WTC11 (cell line): ENCODE measurements at regions not wholly inside any gene's neighbourhood (a gene's known extent, or its start where the extent isn't known, plus 50 kb on each side); places are given as distances from the start of the nearest gene placed in this dataset.
A peak's percentile ranks its signal among the peaks of the same experiment; 100 is the strongest.

Experiments used
- ATAC-seq: fragments of 200-7000 bp; cut with Tn5 transposase; 2 replicates; pipeline ENCODE4 v1.10.0; 2021; ENCODE audit warnings: mild to moderate bottlenecking, moderate library complexity
- CTCF ChIA-PET: fragments of 300-600 bp; sonication (Branson Sonifier 250); formaldehyde crosslinking; loops from one replicate; lab custom pipeline; 2021; ENCODE audit warnings: antibody characterized with exemption; lab: Charles Lee
- POLR2A ChIA-PET: fragments of 350-600 bp; sonication (Branson Sonifier 250); formaldehyde crosslinking; loops from one replicate; lab custom pipeline; 2021; ENCODE audit warnings: antibody characterized with exemption; lab: Charles Lee
- DNase-seq: peaks from one replicate; pipeline ENCODE4 v3.0.0; 2021; ENCODE audit warnings: low spot score
- H3K27ac Mint-ChIP-seq: 2 replicates; pipeline ENCODE4 v1.8.0; 2021; ENCODE audit warnings: mixed read lengths
- H3K27me3 Mint-ChIP-seq: 2 replicates; pipeline ENCODE4 v1.8.0; 2021; ENCODE audit warnings: low read depth, mild to moderate bottlenecking, moderate library complexity, mixed read lengths
- H3K36me3 Mint-ChIP-seq: 2 replicates; pipeline ENCODE4 v1.8.0; 2021; ENCODE audit warnings: mixed read lengths
- H3K4me1 Mint-ChIP-seq: 2 replicates; pipeline ENCODE4 v1.8.0; 2022; ENCODE audit warnings: mixed read lengths
- H3K4me3 Mint-ChIP-seq: 2 replicates; pipeline ENCODE4 v1.8.0; 2021; ENCODE audit warnings: mild to moderate bottlenecking, moderate library complexity, mixed read lengths
- H3K9me3 Mint-ChIP-seq: 2 replicates; pipeline ENCODE4 v1.8.0; 2021; ENCODE audit warnings: mixed read lengths
- ATF1 ChIP-seq: sonication (generic); formaldehyde crosslinking; IDR thresholded peaks from 2 replicates; pipeline ENCODE4 v1.8.1; 2023; ENCODE audit warnings: mild to moderate bottlenecking, moderate library complexity, missing genetic modification reagents
- CBFB ChIP-seq: sonication (generic); formaldehyde crosslinking; IDR thresholded peaks from 2 replicates; pipeline ENCODE4 v1.8.1; 2022; ENCODE audit warnings: mild to moderate bottlenecking, low read depth, missing genetic modification reagents
- GRHL2 ChIP-seq: fragments of 250-450 bp; sonication (Bioruptor Pico); IDR thresholded peaks from 2 replicates; pipeline ENCODE4 v1.8.0; 2022; ENCODE audit warnings: mild to moderate bottlenecking, moderate library complexity; ENCODE audit not compliant: insufficient replicate concordance, severe bottlenecking
- GTF2I ChIP-seq: fragments of 250-450 bp; sonication (Bioruptor Pico); conservative IDR thresholded peaks from 2 replicates; pipeline ENCODE4 v1.4.0; 2021; ENCODE audit warnings: mild to moderate bottlenecking
- HMGA2 ChIP-seq: fragments of 250-450 bp; sonication (Bioruptor Pico); IDR thresholded peaks from 2 replicates; pipeline ENCODE4 v1.4.0; 2021; ENCODE audit warnings: mild to moderate bottlenecking, moderate library complexity
- JUN ChIP-seq: sonication (generic); formaldehyde crosslinking; IDR thresholded peaks from 2 replicates; pipeline ENCODE4 v1.8.0; 2023; ENCODE audit warnings: mild to moderate bottlenecking, missing genetic modification reagents
- MXD4 ChIP-seq: fragments of 250-450 bp; sonication (Bioruptor Pico); IDR thresholded peaks from 2 replicates; pipeline ENCODE4 v1.8.0; 2021; ENCODE audit warnings: mild to moderate bottlenecking, moderate library complexity, borderline replicate concordance
- NFATC4 ChIP-seq: fragments of 250-450 bp; sonication (Bioruptor Pico); IDR thresholded peaks from 2 replicates; pipeline ENCODE4 v1.9.0; 2021; ENCODE audit warnings: mild to moderate bottlenecking
- RELA ChIP-seq: sonication (generic); formaldehyde crosslinking; IDR thresholded peaks from 2 replicates; pipeline ENCODE4 v1.8.1; 2022; ENCODE audit warnings: missing genetic modification reagents, mild to moderate bottlenecking, borderline replicate concordance
- TP53 ChIP-seq: sonication (generic); formaldehyde crosslinking; IDR thresholded peaks from 2 replicates; pipeline ENCODE4 v1.8.1; 2023; ENCODE audit warnings: mild to moderate bottlenecking, missing genetic modification reagents
- ZNF138 ChIP-seq: sonication (generic); formaldehyde crosslinking; conservative IDR thresholded peaks from 2 replicates; pipeline ENCODE4 v1.8.1; 2022; ENCODE audit warnings: mild to moderate bottlenecking, moderate library complexity, missing genetic modification reagents
- ZNF396 ChIP-seq: fragments of 250-450 bp; sonication (Bioruptor Pico); IDR thresholded peaks from 2 replicates; pipeline ENCODE4 v1.8.0; 2021; ENCODE audit warnings: mild to moderate bottlenecking, moderate library complexity, borderline replicate concordance
- ZNF416 ChIP-seq: fragments of 250-450 bp; sonication (Bioruptor Pico); IDR thresholded peaks from 2 replicates; pipeline ENCODE4 v1.9.0; 2021; ENCODE audit warnings: mild to moderate bottlenecking, inconsistent platforms
- TF ChIP-seq, protein P1 (sequence below): sonication (generic); formaldehyde crosslinking; IDR thresholded peaks from 2 replicates; pipeline ENCODE4 v1.8.0; 2022; ENCODE audit warnings: mild to moderate bottlenecking, missing genetic modification reagents
- TF ChIP-seq, protein P2 (sequence below): sonication (generic); formaldehyde crosslinking; IDR thresholded peaks from 2 replicates; pipeline ENCODE4 v1.8.1; 2023; ENCODE audit warnings: mild to moderate bottlenecking, missing genetic modification reagents
- TF ChIP-seq, protein P3 (sequence below): sonication (generic); formaldehyde crosslinking; IDR thresholded peaks from 2 replicates; pipeline ENCODE4 v1.8.1; 2022; ENCODE audit warnings: low read depth, mild to moderate bottlenecking, moderate library complexity, missing genetic modification reagents, borderline replicate concordance
- TF ChIP-seq, protein P4 (sequence below): sonication (generic); formaldehyde crosslinking; IDR thresholded peaks from 2 replicates; pipeline ENCODE4 v1.8.1; 2023; ENCODE audit warnings: mild to moderate bottlenecking, missing genetic modification reagents
- TF ChIP-seq, protein P5 (sequence below): fragments of 250-450 bp; sonication (Bioruptor Pico); IDR thresholded peaks from 2 replicates; pipeline ENCODE4 v1.9.0; 2021; ENCODE audit warnings: mild to moderate bottlenecking
- TF ChIP-seq, protein P6 (sequence below): fragments of 200-600 bp; IDR thresholded peaks from 2 replicates; pipeline ENCODE4 v1.8.0; 2022; ENCODE audit warnings: antibody characterized with exemption
- TF ChIP-seq, protein P7 (sequence below): fragments of 250-450 bp; sonication (Bioruptor Pico); IDR thresholded peaks from 2 replicates; pipeline ENCODE4 v1.9.0; 2021; ENCODE audit warnings: moderate library complexity, mild to moderate bottlenecking, inconsistent platforms, borderline replicate concordance
- TF ChIP-seq, protein P8 (sequence below): fragments of 250-450 bp; sonication (Bioruptor Pico); IDR thresholded peaks from 2 replicates; pipeline ENCODE4 v1.9.0; 2021; ENCODE audit warnings: mild to moderate bottlenecking

DNA sequence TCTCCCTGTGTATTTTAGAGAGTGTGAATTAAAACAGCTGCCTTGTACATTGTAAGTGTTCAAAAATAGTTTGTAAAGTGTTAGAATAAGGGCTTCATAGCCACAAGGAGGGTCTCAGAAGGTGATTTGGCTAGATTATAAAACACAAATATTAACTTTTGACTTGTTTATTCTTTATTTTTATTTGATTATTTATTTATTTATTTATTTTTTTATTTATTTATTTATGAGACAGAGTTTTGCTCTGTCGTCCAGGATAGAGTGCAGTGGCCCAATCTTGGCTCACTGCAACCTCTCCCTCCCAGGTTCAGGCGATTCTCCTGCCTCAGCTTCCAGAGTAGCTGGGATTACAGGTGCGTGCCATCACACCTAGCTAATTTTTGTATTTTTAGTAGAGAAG, 111.5 kb upstream of the RBFOX1 start:
- peaks cover 25% of the 10 kb centered on the region for H3K27me3 Mint-ChIP-seq
- no peak overlapping the region for H3K4me3 Mint-ChIP-seq
- no peak overlapping the region for H3K27ac Mint-ChIP-seq
- H3K9me3 Mint-ChIP-seq: peaks cover 83% of the 10 kb centered on the region
- no peaks in the 10 kb centered on the region for H3K4me1 Mint-ChIP-seq
- no peak for DNase-seq
- peaks cover 78% of the 10 kb centered on the region for H3K36me3 Mint-ChIP-seq
- ChIA-PET CTCF (no interaction called here), POLR2A (no interaction called here)
- TF ChIP-seq CBFB (CRISPR knock-in tag) (no peak), HMGA2 (CRISPR knock-in tag) (peak; percentile 85), NFATC4 (CRISPR knock-in tag) (no peak)
- no peak for ATAC-seq

DNA sequence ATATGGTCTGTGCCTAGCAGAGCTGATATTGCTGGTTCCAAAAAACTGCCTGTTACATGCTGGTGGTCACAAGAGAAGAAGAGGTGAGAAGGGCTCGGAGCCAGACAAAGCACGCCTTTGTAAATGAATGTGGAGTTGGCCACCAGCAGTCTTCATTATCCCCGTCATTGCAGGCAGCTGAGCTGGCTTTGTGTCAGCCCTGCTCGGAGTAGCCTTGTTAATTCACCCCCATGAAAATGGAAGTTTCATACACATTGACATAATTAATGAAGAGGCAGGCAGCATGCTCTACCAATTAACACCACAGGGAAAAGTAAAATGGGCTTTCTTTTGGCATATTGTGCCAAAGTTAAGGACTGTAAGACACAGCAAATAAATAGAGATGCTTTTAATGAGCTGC, 113.7 kb upstream of the RBFOX1 start:
- Mint-ChIP-seq H3K36me3 (peaks cover 84% of the 10 kb centered on the region), H3K4me1 (no peaks in the 10 kb centered on the region), H3K27me3 (peaks cover 31% of the 10 kb centered on the region), H3K27ac (no peak overlapping the region), H3K4me3 (no peak overlapping the region), H3K9me3 (peaks cover 87% of the 10 kb centered on the region)
- ATAC-seq (no peak), DNase-seq (no peak)
- TF ChIP-seq, protein P1, sequence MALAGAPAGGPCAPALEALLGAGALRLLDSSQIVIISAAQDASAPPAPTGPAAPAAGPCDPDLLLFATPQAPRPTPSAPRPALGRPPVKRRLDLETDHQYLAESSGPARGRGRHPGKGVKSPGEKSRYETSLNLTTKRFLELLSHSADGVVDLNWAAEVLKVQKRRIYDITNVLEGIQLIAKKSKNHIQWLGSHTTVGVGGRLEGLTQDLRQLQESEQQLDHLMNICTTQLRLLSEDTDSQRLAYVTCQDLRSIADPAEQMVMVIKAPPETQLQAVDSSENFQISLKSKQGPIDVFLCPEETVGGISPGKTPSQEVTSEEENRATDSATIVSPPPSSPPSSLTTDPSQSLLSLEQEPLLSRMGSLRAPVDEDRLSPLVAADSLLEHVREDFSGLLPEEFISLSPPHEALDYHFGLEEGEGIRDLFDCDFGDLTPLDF (CRISPR knock-in tag): no peak
- ChIA-PET CTCF (no interaction called here), POLR2A (no interaction called here)

DNA sequence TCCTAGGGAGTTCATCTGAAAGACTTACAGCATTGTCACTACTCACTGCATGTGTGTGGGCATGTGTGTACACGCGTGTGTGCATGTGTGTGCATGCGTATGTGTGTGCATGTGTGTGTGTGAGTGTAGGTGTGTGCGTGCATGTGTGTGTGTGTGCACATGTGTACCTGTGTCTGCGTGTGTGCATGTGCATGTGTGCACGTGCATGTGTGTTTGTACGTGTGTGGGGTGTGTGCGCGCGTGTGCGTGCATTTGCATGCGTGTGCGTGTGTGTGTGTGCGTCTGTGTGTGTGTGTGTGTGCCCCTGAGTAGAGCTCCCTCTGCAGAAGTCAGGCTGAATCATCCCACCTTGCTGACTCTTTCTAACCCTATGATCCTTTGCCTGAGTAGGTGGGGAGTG, 114.8 kb upstream of the RBFOX1 start:
- TF ChIP-seq NFATC4 (CRISPR knock-in tag): no peak
- no peak for TF ChIP-seq ATF1
- TF ChIP-seq MXD4 (CRISPR knock-in tag): no peak
- TF ChIP-seq, protein P2, sequence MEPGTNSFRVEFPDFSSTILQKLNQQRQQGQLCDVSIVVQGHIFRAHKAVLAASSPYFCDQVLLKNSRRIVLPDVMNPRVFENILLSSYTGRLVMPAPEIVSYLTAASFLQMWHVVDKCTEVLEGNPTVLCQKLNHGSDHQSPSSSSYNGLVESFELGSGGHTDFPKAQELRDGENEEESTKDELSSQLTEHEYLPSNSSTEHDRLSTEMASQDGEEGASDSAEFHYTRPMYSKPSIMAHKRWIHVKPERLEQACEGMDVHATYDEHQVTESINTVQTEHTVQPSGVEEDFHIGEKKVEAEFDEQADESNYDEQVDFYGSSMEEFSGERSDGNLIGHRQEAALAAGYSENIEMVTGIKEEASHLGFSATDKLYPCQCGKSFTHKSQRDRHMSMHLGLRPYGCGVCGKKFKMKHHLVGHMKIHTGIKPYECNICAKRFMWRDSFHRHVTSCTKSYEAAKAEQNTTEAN (CRISPR knock-in tag): no peak
- TF ChIP-seq, protein P3, sequence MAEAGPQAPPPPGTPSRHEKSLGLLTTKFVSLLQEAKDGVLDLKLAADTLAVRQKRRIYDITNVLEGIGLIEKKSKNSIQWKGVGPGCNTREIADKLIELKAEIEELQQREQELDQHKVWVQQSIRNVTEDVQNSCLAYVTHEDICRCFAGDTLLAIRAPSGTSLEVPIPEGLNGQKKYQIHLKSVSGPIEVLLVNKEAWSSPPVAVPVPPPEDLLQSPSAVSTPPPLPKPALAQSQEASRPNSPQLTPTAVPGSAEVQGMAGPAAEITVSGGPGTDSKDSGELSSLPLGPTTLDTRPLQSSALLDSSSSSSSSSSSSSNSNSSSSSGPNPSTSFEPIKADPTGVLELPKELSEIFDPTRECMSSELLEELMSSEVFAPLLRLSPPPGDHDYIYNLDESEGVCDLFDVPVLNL (CRISPR knock-in tag): no peak
- TF ChIP-seq, protein P4, sequence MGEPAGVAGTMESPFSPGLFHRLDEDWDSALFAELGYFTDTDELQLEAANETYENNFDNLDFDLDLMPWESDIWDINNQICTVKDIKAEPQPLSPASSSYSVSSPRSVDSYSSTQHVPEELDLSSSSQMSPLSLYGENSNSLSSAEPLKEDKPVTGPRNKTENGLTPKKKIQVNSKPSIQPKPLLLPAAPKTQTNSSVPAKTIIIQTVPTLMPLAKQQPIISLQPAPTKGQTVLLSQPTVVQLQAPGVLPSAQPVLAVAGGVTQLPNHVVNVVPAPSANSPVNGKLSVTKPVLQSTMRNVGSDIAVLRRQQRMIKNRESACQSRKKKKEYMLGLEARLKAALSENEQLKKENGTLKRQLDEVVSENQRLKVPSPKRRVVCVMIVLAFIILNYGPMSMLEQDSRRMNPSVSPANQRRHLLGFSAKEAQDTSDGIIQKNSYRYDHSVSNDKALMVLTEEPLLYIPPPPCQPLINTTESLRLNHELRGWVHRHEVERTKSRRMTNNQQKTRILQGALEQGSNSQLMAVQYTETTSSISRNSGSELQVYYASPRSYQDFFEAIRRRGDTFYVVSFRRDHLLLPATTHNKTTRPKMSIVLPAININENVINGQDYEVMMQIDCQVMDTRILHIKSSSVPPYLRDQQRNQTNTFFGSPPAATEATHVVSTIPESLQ (CRISPR knock-in tag): no peak
- no peak for TF ChIP-seq GTF2I (CRISPR knock-in tag)
- TF ChIP-seq ZNF416 (CRISPR knock-in tag): no peak
- TF ChIP-seq, protein P5, sequence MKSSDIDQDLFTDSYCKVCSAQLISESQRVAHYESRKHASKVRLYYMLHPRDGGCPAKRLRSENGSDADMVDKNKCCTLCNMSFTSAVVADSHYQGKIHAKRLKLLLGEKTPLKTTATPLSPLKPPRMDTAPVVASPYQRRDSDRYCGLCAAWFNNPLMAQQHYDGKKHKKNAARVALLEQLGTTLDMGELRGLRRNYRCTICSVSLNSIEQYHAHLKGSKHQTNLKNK: no peak
- no peak for TF ChIP-seq RELA
- no peak for TF ChIP-seq JUN (CRISPR knock-in tag)
- no peak for TF ChIP-seq GRHL2 (CRISPR knock-in tag)
- TF ChIP-seq ZNF138 (CRISPR knock-in tag): no peak
- TF ChIP-seq, protein P6, sequence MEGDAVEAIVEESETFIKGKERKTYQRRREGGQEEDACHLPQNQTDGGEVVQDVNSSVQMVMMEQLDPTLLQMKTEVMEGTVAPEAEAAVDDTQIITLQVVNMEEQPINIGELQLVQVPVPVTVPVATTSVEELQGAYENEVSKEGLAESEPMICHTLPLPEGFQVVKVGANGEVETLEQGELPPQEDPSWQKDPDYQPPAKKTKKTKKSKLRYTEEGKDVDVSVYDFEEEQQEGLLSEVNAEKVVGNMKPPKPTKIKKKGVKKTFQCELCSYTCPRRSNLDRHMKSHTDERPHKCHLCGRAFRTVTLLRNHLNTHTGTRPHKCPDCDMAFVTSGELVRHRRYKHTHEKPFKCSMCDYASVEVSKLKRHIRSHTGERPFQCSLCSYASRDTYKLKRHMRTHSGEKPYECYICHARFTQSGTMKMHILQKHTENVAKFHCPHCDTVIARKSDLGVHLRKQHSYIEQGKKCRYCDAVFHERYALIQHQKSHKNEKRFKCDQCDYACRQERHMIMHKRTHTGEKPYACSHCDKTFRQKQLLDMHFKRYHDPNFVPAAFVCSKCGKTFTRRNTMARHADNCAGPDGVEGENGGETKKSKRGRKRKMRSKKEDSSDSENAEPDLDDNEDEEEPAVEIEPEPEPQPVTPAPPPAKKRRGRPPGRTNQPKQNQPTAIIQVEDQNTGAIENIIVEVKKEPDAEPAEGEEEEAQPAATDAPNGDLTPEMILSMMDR: no peak
- TF ChIP-seq, protein P7, sequence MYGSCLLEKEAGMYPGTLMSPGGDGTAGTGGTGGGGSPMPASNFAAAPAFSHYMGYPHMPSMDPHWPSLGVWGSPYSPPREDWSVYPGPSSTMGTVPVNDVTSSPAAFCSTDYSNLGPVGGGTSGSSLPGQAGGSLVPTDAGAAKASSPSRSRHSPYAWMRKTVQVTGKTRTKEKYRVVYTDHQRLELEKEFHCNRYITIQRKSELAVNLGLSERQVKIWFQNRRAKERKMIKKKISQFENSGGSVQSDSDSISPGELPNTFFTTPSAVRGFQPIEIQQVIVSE (CRISPR knock-in tag): no peak
- no peak for TF ChIP-seq TP53 (CRISPR knock-in tag)
- TF ChIP-seq, protein P8, sequence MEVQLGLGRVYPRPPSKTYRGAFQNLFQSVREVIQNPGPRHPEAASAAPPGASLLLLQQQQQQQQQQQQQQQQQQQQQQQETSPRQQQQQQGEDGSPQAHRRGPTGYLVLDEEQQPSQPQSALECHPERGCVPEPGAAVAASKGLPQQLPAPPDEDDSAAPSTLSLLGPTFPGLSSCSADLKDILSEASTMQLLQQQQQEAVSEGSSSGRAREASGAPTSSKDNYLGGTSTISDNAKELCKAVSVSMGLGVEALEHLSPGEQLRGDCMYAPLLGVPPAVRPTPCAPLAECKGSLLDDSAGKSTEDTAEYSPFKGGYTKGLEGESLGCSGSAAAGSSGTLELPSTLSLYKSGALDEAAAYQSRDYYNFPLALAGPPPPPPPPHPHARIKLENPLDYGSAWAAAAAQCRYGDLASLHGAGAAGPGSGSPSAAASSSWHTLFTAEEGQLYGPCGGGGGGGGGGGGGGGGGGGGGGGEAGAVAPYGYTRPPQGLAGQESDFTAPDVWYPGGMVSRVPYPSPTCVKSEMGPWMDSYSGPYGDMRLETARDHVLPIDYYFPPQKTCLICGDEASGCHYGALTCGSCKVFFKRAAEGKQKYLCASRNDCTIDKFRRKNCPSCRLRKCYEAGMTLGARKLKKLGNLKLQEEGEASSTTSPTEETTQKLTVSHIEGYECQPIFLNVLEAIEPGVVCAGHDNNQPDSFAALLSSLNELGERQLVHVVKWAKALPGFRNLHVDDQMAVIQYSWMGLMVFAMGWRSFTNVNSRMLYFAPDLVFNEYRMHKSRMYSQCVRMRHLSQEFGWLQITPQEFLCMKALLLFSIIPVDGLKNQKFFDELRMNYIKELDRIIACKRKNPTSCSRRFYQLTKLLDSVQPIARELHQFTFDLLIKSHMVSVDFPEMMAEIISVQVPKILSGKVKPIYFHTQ (CRISPR knock-in tag): no peak
- TF ChIP-seq ZNF396: no peak
- TF ChIP-seq CBFB (CRISPR knock-in tag): no peak
- TF ChIP-seq, all 79 proteins: peak for 0
- Mint-ChIP-seq H3K4me1 (no peaks in the 10 kb centered on the region), H3K36me3 (peaks cover 81% of the 10 kb centered on the region), H3K27me3 (peaks cover 32% of the 10 kb centered on the region), H3K9me3 (peaks cover 87% of the 10 kb centered on the region), H3K4me3 (no peak overlapping the region), H3K27ac (no peak overlapping the region)
- no peak for DNase-seq
- POLR2A ChIA-PET: no interaction called here
- CTCF ChIA-PET: no interaction called here
- ATAC-seq: no peak
